ENCODE measurements at regions not wholly inside any gene's neighbourhood (a gene's known extent, or its start where the extent isn't known, plus 50 kb on each side); places are given as distances from the start of the nearest gene placed in this dataset.

GRCh38 chr3:73801444-73801843 lies 176.7 kb upstream of the PDZRN3 start:
- TF ChIP-seq MAX (IDR thresholded peaks at IDR 0.05): no peak
- no peak for TF ChIP-seq CREB1 (IDR thresholded peaks at IDR 0.05; ENCODE audit: low read depth)
- TF ChIP-seq TCF12 (IDR thresholded peaks at IDR 0.05; ENCODE audit: low read depth): no peak
- no peak for TF ChIP-seq REST (IDR thresholded peaks at IDR 0.05; ENCODE audit: low read depth)

Data from Ishikawa (cell line).